SK-N-SH (cell line): ENCODE measurements at regions not wholly inside any gene's neighbourhood (a gene's known extent, or its start where the extent isn't known, plus 50 kb on each side); places are given as distances from the start of the nearest gene placed in this dataset.

ENCODE experiments used
- CTCF ChIP-seq: fragments of 200-600 bp; sonication (generic); IDR thresholded peaks from 2 replicates; pipeline ENCODE4 v1.6.1; 2017; ENCODE audit warnings: antibody characterized with exemption, mild to moderate bottlenecking, moderate library complexity
- ELF1 ChIP-seq: IDR thresholded peaks from 2 replicates; pipeline ENCODE4 v1.4.0; 2012
- EP300 ChIP-seq, 2 experiments: IDR thresholded peaks; 2 replicates each; pipeline versions ENCODE4 v1.4.0 to v1.6.1; 2012; ENCODE audit warnings: borderline replicate concordance in 1 of 2, low read depth in 1 of 2, low read length in 1 of 2
- FOXJ3 ChIP-seq: sonication (generic); formaldehyde crosslinking; IDR thresholded peaks from 2 replicates; pipeline ENCODE4 v1.5.1; 2020; ENCODE audit warnings: mild to moderate bottlenecking, missing genetic modification reagents
- FOXM1 ChIP-seq: IDR thresholded peaks from 2 replicates; pipeline ENCODE4 v1.4.0; 2012; ENCODE audit warnings: low read depth, mild to moderate bottlenecking
- RAD21 ChIP-seq: IDR thresholded peaks from 2 replicates; pipeline ENCODE4 v1.6.1; 2012; ENCODE audit warnings: mild to moderate bottlenecking, low read length
- SMC3 ChIP-seq: IDR thresholded peaks from 2 replicates; pipeline ENCODE4 v1.6.1; 2012; ENCODE audit warnings: low read depth, low read length, improper control_type of control experiment
- YY1 ChIP-seq: IDR thresholded peaks from 2 replicates; pipeline ENCODE4 v1.4.0; 2012; ENCODE audit warnings: low read depth, mild to moderate bottlenecking

DNA sequence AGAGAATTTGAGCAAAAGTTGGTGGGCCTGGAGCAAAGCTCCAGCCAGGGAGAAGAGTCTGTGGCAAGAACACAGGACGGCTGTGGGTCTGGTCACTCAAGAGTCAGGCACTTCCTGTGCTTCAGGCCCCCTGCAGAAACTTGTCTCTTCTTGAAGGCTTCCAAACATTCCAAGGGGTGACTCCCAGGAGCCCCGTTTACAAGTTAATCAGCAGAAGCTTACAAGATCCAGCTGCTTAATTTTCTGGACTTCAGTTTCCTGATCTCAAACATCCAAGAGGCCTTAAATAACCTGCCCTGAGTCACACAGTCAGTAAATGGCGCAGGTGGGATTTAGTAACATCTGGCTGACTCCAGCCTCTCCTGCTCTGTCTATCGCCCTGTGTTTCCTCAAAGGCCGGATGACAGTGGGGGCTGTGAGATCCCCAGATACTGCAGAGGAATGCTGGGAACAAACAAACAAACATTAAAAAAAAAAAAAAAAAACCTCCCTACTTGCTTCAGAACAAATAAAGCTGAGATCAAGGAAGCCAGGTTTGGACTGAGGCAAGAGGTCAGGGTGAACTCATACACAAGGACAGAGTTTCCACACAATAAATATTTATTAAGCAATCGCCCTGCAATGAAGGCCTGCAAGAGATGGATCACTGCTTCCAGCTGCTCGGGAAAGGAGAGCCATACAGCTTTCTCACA, 175.4 kb upstream of the RFC3 start:
- TF ChIP-seq FOXM1 = no peak
- no peak for TF ChIP-seq FOXJ3 (CRISPR knock-in tag)
- no peak for TF ChIP-seq CTCF
- no peak for TF ChIP-seq YY1
- TF ChIP-seq ELF1 = no peak
- TF ChIP-seq SMC3 = no peak
- no peak for TF ChIP-seq RAD21
- TF ChIP-seq EP300 (IDR thresholded peaks at IDR 0.05; ENCODE audit: borderline replicate concordance in 1 of 2, low read depth in 1 of 2, low read length in 1 of 2) = no peak
